ENCODE measurements at regions not wholly inside any gene's neighbourhood (a gene's known extent, or its start where the extent isn't known, plus 50 kb on each side); places are given as distances from the start of the nearest gene placed in this dataset.

GRCh38 chrX:75873993-75874392 is 88.9 kb upstream of the MAGEE2 start:
- no peak overlapping the region for H3K4me3 Mint-ChIP-seq
- H3K4me1 Mint-ChIP-seq: no peaks in the 10 kb centered on the region

GRCh38 chrX:75883446-75883845 is 98.4 kb upstream of the MAGEE2 start:
- no peak overlapping the region for H3K27ac Mint-ChIP-seq
- no peak overlapping the region for H3K4me3 Mint-ChIP-seq
- peaks cover 40% of the 10 kb centered on the region for H3K9me3 Mint-ChIP-seq
- H3K36me3 Mint-ChIP-seq: no peaks in the 10 kb centered on the region
- no peaks in the 10 kb centered on the region for H3K4me1 Mint-ChIP-seq
- no peak for TF ChIP-seq CTCF (IDR thresholded peaks at IDR 0.05; ENCODE audit: unreplicated experiment)
- no peak for DNase-seq (ENCODE audit: low spot score in 2 of 2, unreplicated experiment in 2 of 2)
- H3K27me3 Mint-ChIP-seq (ENCODE audit: low read depth): no peaks in the 10 kb centered on the region

More at GRCh38 chrX:75873993-75874392, 88.9 kb upstream of the MAGEE2 start:
- no peak for DNase-seq (ENCODE audit: low spot score in 2 of 2, unreplicated experiment in 2 of 2)
- H3K36me3 Mint-ChIP-seq: no peaks in the 10 kb centered on the region
- no peak overlapping the region for H3K27ac Mint-ChIP-seq
- TF ChIP-seq CTCF (IDR thresholded peaks at IDR 0.05; ENCODE audit: unreplicated experiment): no peak
- peaks cover 83% of the 10 kb centered on the region for H3K9me3 Mint-ChIP-seq
- H3K27me3 Mint-ChIP-seq (ENCODE audit: low read depth): no peaks in the 10 kb centered on the region

- Mint-ChIP-seq H3K4me3 (no peak overlapping the region), H3K36me3 (no peaks in the 10 kb centered on the region), H3K9me3 (peaks cover 41% of the 10 kb centered on the region), H3K27me3 (ENCODE audit: low read depth) (no peaks in the 10 kb centered on the region), H3K27ac (no peak overlapping the region), H3K4me1 (no peaks in the 10 kb centered on the region)
- TF ChIP-seq CTCF (IDR thresholded peaks at IDR 0.05; ENCODE audit: unreplicated experiment): no peak
- no peak for DNase-seq (ENCODE audit: low spot score in 2 of 2, unreplicated experiment in 2 of 2)
Measured at GRCh38 chrX:75887833-75888232, 102.8 kb upstream of the MAGEE2 start.

GRCh38 chrX:75892749-75893148 is 107.7 kb upstream of the MAGEE2 start:
- no peak overlapping the region for H3K4me3 Mint-ChIP-seq
- peaks cover 72% of the 10 kb centered on the region for H3K9me3 Mint-ChIP-seq

GRCh38 chrX:75893281-75893680 is 108.2 kb upstream of the MAGEE2 start:
- DNase-seq (ENCODE audit: low spot score in 2 of 2, unreplicated experiment in 2 of 2): no peak
- Mint-ChIP-seq H3K4me3 (no peak overlapping the region), H3K27me3 (ENCODE audit: low read depth) (no peaks in the 10 kb centered on the region), H3K4me1 (no peaks in the 10 kb centered on the region), H3K36me3 (no peaks in the 10 kb centered on the region), H3K9me3 (peaks cover 73% of the 10 kb centered on the region), H3K27ac (no peak overlapping the region)
- TF ChIP-seq CTCF (IDR thresholded peaks at IDR 0.05; ENCODE audit: unreplicated experiment): no peak

More at GRCh38 chrX:75892749-75893148, 107.7 kb upstream of the MAGEE2 start:
- Mint-ChIP-seq H3K4me1 (no peaks in the 10 kb centered on the region), H3K36me3 (no peaks in the 10 kb centered on the region), H3K27me3 (ENCODE audit: low read depth) (no peaks in the 10 kb centered on the region), H3K27ac (no peak overlapping the region)
- DNase-seq (ENCODE audit: low spot score in 2 of 2, unreplicated experiment in 2 of 2): no peak
- no peak for TF ChIP-seq CTCF (IDR thresholded peaks at IDR 0.05; ENCODE audit: unreplicated experiment)

- H3K4me1 Mint-ChIP-seq: no peaks in the 10 kb centered on the region
Measured at GRCh38 chrX:75911716-75912115, 126.7 kb upstream of the MAGEE2 start.

More at GRCh38 chrX:75911716-75912115, 126.7 kb upstream of the MAGEE2 start:
- TF ChIP-seq CTCF (IDR thresholded peaks at IDR 0.05; ENCODE audit: unreplicated experiment): no peak
- Mint-ChIP-seq H3K36me3 (no peaks in the 10 kb centered on the region), H3K4me3 (no peak overlapping the region), H3K27me3 (ENCODE audit: low read depth) (no peaks in the 10 kb centered on the region), H3K27ac (no peak overlapping the region), H3K9me3 (peaks cover 74% of the 10 kb centered on the region)
- no peak for DNase-seq (ENCODE audit: low spot score in 2 of 2, unreplicated experiment in 2 of 2)
